ENCODE measurements at regions not wholly inside any gene's neighbourhood (a gene's known extent, or its start where the extent isn't known, plus 50 kb on each side); places are given as distances from the start of the nearest gene placed in this dataset.
A peak's percentile ranks its signal among the peaks of the same experiment; 100 is the strongest.
"Not testable (repeated sequence)": the region's sequence is repeated elsewhere in the genome, so short reads cannot be mapped to it uniquely, and the experiment has no call there.

GRCh38 chr3:112736805-112737566 lies 96.0 kb upstream of the CCDC80 start:
- no peak for DNase-seq (ENCODE audit: low read depth)

GRCh38 chr3:112736386-112736785 lies 95.4 kb upstream of the CCDC80 start:
- no peak for DNase-seq (ENCODE audit: low read depth)

GRCh38 chr3:112735926-112736325 lies 95.0 kb upstream of the CCDC80 start:
- no peak for DNase-seq (ENCODE audit: low read depth)

GRCh38 chr3:112734736-112735350 lies 93.9 kb upstream of the CCDC80 start:
- DNase-seq (ENCODE audit: low read depth): peak; percentile 21

- DNase-seq (ENCODE audit: low read depth): no peak
Observed at GRCh38 chr3:112734171-112734570, 93.2 kb upstream of the CCDC80 start.

GRCh38 chr3:112730210-112730609 lies 89.3 kb upstream of the CCDC80 start:
- no peak for DNase-seq (ENCODE audit: low read depth)

GRCh38 chr3:112721231-112721630 lies 80.3 kb upstream of the CCDC80 start:
- DNase-seq (ENCODE audit: low read depth): no peak

GRCh38 chr3:112718967-112719366 lies 78.0 kb upstream of the CCDC80 start:
- no peak for DNase-seq (ENCODE audit: low read depth)

- no peak for DNase-seq (ENCODE audit: low read depth)
Observed at GRCh38 chr3:112718516-112718915, 77.6 kb upstream of the CCDC80 start.

GRCh38 chr3:112709911-112710310 lies 69.0 kb upstream of the CCDC80 start:
- DNase-seq (ENCODE audit: low read depth): no peak

GRCh38 chr3:112699436-112699978 lies 58.6 kb upstream of the CCDC80 start:
- no peak for DNase-seq (ENCODE audit: low read depth)

GRCh38 chr3:112698442-112698841 lies 57.5 kb upstream of the CCDC80 start:
- not testable (repeated sequence) for DNase-seq (ENCODE audit: low read depth)

- not testable (repeated sequence) for DNase-seq (ENCODE audit: low read depth)
Observed at GRCh38 chr3:112696244-112696643, 55.3 kb upstream of the CCDC80 start.

GRCh38 chr3:112695377-112696108 lies 54.6 kb upstream of the CCDC80 start:
- DNase-seq (ENCODE audit: low read depth): not testable (repeated sequence)

- not testable (repeated sequence) for DNase-seq (ENCODE audit: low read depth)
Observed at GRCh38 chr3:112694906-112695305, 54.0 kb upstream of the CCDC80 start.

- no peak for DNase-seq (ENCODE audit: low read depth)
Observed at GRCh38 chr3:112693186-112693585, 52.2 kb upstream of the CCDC80 start.
